NCI-H2029 (cell line): ENCODE measurements at regions not wholly inside any gene's neighbourhood (a gene's known extent, or its start where the extent isn't known, plus 50 kb on each side); places are given as distances from the start of the nearest gene placed in this dataset.

Source experiments
- DNase-seq: peaks from one replicate; lab custom pipeline; 2025; lab: John Stamatoyannopoulos, UW

GRCh38 chr11:10387206-10388083, 67.6 kb upstream of the AMPD3 start:
- no peak for DNase-seq

GRCh38 chr11:10388101-10388500, 67.0 kb upstream of the AMPD3 start:
- no peak for DNase-seq

GRCh38 chr11:10388574-10388973, 66.5 kb upstream of the AMPD3 start:
- DNase-seq: no peak

DNA sequence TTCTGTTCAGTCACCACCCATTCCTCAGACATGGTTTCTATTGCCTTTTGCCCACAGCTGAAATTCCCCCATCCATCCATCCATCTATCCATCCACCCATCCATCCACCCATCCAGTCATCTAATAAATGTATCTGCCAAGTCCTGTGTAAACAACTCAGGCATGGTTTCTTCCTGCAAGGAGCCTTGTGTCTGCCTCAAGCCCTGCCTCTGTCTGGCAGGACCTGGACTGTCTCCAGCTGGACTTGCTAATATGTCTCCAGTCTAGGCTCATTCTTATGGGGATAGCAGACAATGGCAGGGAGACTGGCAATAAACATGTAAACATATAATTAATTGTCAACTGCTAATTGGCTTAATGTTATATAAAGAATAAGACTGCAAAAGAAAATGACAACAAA, 64.7 kb upstream of the AMPD3 start:
- DNase-seq: no peak

DNA sequence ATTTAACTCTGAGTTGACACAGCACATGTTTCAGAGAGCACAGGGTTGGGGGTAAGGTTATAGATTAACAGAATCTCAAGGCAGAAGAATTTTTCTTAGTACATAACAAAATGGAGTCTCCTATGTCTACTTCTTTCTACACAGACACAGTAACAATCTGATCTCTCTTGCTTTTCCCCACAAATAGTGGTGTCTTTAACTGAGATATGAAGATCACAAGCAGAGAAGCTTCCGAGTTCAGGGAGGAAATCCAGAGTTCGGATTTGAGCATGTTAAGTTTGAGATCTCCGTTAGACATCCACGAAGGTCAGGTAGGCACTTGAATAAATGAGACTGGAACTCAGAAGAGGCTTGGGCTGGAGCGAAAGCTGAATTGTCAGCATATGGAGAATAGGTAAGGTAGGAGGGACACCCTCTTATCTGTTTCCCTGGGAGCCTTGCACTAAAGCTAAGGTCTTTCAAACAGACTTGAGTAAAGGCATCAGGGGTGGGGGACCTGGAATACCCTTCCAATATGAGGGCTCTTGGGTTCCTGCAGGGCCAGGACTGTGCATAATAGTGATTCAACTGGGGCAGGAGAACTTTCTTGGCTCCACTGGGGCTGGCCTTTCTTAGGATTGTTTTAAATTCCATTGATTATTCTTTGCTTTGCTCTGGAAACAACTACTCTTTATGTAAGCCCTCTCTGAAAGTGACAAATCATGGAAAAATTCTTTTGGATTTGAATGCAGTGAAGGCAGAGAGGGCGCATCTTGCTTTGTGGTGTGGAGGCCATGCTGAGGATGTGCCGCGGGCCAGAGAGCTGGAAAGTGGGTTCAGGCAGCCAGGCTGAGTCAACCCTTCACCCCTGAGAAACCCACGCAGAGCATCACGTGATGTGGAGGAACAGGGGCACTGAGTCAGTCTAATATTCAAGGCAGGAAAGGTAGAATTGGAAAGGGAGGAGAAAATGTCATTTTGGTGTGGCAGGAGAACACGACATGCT, 62.7 kb upstream of the AMPD3 start:
- no peak for DNase-seq

- no peak for DNase-seq
Measured at GRCh38 chr11:10394229-10395101, 60.6 kb upstream of the AMPD3 start.

- no peak for DNase-seq
Measured at GRCh38 chr11:10395166-10395897, 59.7 kb upstream of the AMPD3 start.

GRCh38 chr11:10396771-10397170, 58.3 kb upstream of the AMPD3 start:
- DNase-seq: no peak

DNA sequence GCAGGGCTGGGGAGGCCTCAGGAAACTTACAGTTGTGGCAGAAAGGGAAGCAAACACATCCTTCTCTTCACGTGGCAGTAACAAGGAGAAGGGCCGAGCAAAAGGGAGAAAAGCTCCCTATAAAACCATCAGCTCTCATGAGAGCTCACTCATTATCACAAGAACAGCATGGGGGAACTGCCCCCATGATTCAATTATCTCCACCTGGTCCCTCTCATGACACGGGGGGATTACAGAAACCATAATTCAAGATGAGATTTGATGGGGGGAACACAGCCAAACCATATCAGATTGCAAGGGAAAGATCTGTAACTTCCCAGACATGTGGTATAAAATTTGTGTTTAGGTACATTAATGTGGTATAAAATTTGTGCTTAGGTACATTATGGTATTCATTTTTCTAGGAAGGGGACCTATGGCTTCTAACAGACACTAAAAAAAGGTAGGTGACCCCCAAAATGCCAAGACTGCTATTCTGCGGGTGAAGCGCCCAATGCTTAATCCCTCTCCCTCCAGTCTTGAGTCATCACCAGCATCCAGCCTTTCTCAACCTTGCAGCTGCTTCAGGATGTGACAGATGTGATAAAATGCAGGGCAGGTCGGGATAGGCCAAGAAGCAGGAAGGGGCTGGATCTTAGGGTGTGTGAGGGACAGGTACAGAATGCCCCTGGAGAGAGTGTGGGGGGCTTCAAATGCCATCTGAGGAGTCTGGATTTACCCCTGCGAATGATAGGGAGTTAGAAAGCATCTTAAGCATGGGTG, 57.7 kb upstream of the AMPD3 start:
- no peak for DNase-seq

GRCh38 chr11:10398525-10398924, 56.5 kb upstream of the AMPD3 start:
- no peak for DNase-seq

DNA sequence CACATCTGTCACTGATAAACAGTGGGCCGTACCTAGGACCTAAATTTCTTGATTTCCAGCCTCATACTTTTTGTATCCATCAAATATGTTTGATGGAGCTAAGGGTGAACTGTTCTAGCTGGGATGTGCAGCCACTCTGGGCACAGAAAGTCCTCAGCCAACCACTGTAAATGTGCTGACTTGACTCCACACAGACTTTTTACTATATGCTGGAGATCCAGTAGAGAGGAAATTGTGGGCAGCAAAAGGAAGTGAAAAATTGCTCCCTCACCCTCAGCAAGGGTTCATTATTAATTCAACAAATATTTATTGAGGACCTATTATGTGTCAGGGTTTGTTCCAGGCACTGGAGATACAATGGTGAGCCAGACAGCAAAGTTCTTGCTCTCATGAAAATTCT, 54.2 kb upstream of the AMPD3 start:
- DNase-seq: no peak

- no peak for DNase-seq
Measured at GRCh38 chr11:10401256-10401655, 53.8 kb upstream of the AMPD3 start.

- no peak for DNase-seq
Measured at GRCh38 chr11:10401696-10402392, 53.2 kb upstream of the AMPD3 start.
